GM13976 (cell line): ENCODE measurements at regions not wholly inside any gene's neighbourhood (a gene's known extent, or its start where the extent isn't known, plus 50 kb on each side); places are given as distances from the start of the nearest gene placed in this dataset.

Experiments used
- DNase-seq: peaks from one replicate; pipeline ENCODE4 v3.0.0; 2012; ENCODE audit warnings: low spot score
- in situ Hi-C: fragments of 300-500 bp; cut with MboI; formaldehyde crosslinking; loops from one replicate; pipeline ENCODE4 v1.12.0; 2022; ENCODE audit warnings: low sequenced_read_pairs, mixed read lengths, inconsistent platforms; ENCODE audit not compliant: unreplicated experiment
- TF ChIP-seq, protein P1 (sequence below): IDR thresholded peaks from 2 replicates; pipeline ENCODE4 v1.5.1; 2012; ENCODE audit warnings: borderline replicate concordance, mild to moderate bottlenecking; ENCODE audit not compliant: insufficient read depth; ENCODE audit errors: extremely low read depth, missing control alignments, control extremely low read depth

GRCh38 chr3:194800002-194800401 lies 114.3 kb downstream of the FAM43A start:
- DNase-seq, result no peak
- in situ Hi-C loops, result no loop called here
- TF ChIP-seq, protein P1, sequence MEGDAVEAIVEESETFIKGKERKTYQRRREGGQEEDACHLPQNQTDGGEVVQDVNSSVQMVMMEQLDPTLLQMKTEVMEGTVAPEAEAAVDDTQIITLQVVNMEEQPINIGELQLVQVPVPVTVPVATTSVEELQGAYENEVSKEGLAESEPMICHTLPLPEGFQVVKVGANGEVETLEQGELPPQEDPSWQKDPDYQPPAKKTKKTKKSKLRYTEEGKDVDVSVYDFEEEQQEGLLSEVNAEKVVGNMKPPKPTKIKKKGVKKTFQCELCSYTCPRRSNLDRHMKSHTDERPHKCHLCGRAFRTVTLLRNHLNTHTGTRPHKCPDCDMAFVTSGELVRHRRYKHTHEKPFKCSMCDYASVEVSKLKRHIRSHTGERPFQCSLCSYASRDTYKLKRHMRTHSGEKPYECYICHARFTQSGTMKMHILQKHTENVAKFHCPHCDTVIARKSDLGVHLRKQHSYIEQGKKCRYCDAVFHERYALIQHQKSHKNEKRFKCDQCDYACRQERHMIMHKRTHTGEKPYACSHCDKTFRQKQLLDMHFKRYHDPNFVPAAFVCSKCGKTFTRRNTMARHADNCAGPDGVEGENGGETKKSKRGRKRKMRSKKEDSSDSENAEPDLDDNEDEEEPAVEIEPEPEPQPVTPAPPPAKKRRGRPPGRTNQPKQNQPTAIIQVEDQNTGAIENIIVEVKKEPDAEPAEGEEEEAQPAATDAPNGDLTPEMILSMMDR, result no peak

DNA sequence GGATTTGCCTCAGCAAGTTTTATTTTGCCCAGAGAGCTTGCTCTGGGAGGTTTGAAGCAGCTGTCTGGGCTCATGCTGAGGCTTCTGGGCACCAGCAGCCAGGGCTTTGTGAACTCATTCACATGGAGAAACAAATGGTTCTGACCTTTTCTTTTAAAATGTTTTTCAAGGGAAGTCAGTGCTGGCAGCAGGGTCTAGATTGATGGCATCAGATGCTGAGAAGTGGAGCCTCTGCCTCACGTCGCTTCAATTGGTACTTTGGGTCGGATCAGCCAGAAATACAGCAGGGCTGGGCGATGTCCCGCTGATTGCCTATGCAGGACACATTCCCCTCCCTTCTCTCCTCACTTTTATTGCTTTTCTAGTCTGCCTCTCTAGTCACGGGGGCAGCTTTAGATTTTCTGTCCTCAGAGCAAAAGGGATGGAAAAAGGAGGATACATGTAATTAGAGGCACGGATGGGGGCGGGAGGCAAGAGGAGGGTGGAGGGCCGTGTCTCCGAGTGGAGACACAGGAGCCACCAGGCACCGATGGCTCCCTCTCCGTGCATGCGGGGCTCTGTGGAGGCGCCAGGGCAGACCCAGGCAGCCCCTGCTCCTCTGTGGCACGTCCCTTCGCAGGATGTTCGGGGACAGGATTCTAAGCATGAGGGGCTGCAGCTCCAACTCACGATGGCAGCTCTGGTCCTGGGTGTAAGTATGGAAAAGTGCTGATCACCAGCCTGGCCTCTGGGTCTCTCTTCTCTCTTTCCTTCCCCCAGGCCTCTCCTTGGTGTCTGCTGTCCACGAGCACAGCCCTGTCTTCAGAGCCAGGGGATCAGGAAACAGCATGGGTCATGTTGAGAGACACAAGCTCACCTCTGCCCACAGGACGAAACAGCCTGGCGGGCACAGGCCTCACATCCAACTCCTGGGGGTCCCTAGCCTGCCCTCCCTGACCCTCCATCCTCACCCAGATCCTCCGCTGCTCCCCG lies 116.1 kb downstream of the FAM43A start:
- in situ Hi-C loops, result no loop called here
- TF ChIP-seq, protein P1, result no peak
- no peak for DNase-seq

GRCh38 chr3:194804796-194805195 lies 119.1 kb downstream of the FAM43A start:
- in situ Hi-C loops, result no loop called here
- TF ChIP-seq, protein P1, result no peak
- no peak for DNase-seq

DNA sequence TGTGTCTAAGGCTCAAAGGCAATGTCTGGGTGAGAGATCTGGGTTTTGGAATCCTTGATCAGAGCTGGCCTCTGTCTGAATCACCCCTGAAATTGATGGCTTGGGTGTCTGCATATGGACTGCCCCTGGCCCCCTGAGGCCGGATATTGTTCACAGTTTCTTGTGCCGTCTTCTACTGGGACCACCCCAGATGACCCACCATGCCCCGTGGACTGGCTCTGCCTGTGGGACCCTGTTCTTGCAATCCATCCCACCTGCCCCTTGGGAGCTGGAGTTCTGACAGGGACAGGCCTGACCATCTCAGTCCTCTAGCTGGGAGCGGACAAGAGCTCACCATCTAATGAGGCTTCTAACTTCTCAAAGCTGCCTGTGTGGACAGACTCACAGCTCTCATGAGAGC lies 119.9 kb downstream of the FAM43A start:
- TF ChIP-seq, protein P1, result no peak
- in situ Hi-C loops, result no loop called here
- no peak for DNase-seq

- TF ChIP-seq, protein P1, result no peak
- DNase-seq, result no peak
- in situ Hi-C loops, result no loop called here
These were observed 121.4 kb downstream of the FAM43A start for GRCh38 chr3:194806991-194807630.

GRCh38 chr3:194808640-194809097 lies 123.0 kb downstream of the FAM43A start:
- in situ Hi-C loops, result no loop called here
- no peak for DNase-seq
- TF ChIP-seq, protein P1, result no peak
